ENCODE measurements at regions not wholly inside any gene's neighbourhood (a gene's known extent, or its start where the extent isn't known, plus 50 kb on each side); places are given as distances from the start of the nearest gene placed in this dataset.

GRCh38 chr20:24376311-24377099, 92.9 kb upstream of the SYNDIG1 start:
- TF ChIP-seq CTCF (IDR thresholded peaks at IDR 0.05) (no peak), POLR2A (IDR thresholded peaks at IDR 0.05) (no peak)
